ENCODE measurements at regions not wholly inside any gene's neighbourhood (a gene's known extent, or its start where the extent isn't known, plus 50 kb on each side); places are given as distances from the start of the nearest gene placed in this dataset.

DNA sequence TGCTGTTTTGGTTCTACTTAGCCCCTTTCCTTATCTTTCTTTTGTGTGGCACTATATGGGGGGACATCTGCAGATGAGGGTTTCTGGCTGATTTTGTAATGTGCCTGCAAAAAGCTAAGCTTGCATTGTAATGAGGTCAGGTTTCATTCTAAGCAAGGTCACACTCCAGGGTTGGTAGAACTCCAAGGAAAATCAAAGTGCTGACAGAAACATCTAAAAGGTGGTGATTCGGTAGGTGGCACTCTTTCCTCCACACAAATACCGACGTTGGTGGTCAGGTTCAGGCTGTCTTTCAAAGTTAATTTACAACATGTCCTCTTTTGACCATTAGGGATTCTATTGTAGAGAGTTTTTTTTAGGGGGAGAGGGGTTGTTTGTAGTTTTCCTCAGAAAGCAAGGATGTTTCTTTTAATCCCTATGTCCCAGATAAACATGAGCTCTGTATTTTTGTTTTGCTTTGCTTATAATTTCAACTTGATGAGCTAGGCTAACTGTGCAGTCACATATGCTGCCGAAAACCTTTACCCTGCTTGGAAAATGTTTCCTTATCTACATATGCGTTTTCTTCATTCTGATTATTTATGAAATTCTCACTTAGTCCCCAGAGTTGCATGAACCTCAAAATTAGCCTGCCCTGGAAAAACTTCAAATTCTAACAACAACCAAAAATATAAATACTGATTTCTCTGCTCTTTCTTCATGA lies 434.2 kb downstream of the PPARGC1A start:
- TF ChIP-seq POLR2A (IDR thresholded peaks at IDR 0.05; ENCODE audit: low read depth) (no peak), CTCF (IDR thresholded peaks at IDR 0.05) (peak in 2 of 3 experiments; percentile 21 to 31)

Measured in esophagus muscularis mucosa (tissue), 3 donors.